Activated CD8-positive, alpha-beta T cell treated with anti-CD3 and anti-CD28 coated beads for 36 hours (primary cell): ENCODE measurements at regions not wholly inside any gene's neighbourhood (a gene's known extent, or its start where the extent isn't known, plus 50 kb on each side); places are given as distances from the start of the nearest gene placed in this dataset.
"Not testable (repeated sequence)": the region's sequence is repeated elsewhere in the genome, so short reads cannot be mapped to it uniquely, and the experiment has no call there.

Source experiments
- ATAC-seq: fragments of 200-7000 bp; cut with Tn5 transposase; one replicate; pipeline ENCODE4 v1.10.0; 2021; ENCODE audit warnings: mild to moderate bottlenecking, moderate library complexity
- CTCF ChIA-PET: fragments of 350-600 bp; sonication (Branson Sonifier 250); formaldehyde crosslinking; loops from one replicate; lab custom pipeline; 2021; ENCODE audit warnings: antibody characterized with exemption; lab: Charles Lee
- POLR2A ChIA-PET: fragments of 350-600 bp; sonication (Branson Sonifier 250); formaldehyde crosslinking; loops from one replicate; lab custom pipeline; 2021; ENCODE audit warnings: antibody characterized with exemption; lab: Charles Lee
- DNase-seq: peaks from one replicate; pipeline ENCODE4 v3.0.0-alpha.2; 2020
- H3K27ac Mint-ChIP-seq: one replicate; pipeline ENCODE4 v1.8.0; 2021; ENCODE audit warnings: mild to moderate bottlenecking, mixed read lengths
- H3K27me3 Mint-ChIP-seq: one replicate; pipeline ENCODE4 v1.8.0; 2021; ENCODE audit warnings: mixed read lengths
- H3K36me3 Mint-ChIP-seq: one replicate; pipeline ENCODE4 v1.8.0; 2021; ENCODE audit warnings: low read depth, mixed read lengths
- H3K4me1 Mint-ChIP-seq: one replicate; pipeline ENCODE4 v1.8.0; 2021; ENCODE audit warnings: low read depth, mixed read lengths
- H3K4me3 Mint-ChIP-seq: one replicate; pipeline ENCODE4 v1.8.0; 2021; ENCODE audit warnings: mild to moderate bottlenecking, moderate library complexity, mixed read lengths
- H3K9me3 Mint-ChIP-seq: one replicate; pipeline ENCODE4 v1.8.0; 2021; ENCODE audit warnings: mixed read lengths
- CTCF ChIP-seq: fragments of 200-600 bp; IDR thresholded peaks from one replicate; pipeline ENCODE4 v1.8.0; 2022; ENCODE audit warnings: antibody characterized with exemption, mild to moderate bottlenecking
- intact Hi-C: fragments of 100-400 bp; cut with micrococcal nuclease; formaldehyde crosslinking; loops from one replicate; pipeline ENCODE4 v1.10.0; 2022

GRCh38 chrX:114006664-114007063, 577.2 kb upstream of the HTR2C start:
- Mint-ChIP-seq H3K27ac (no peak overlapping the region), H3K4me3 (no peak overlapping the region), H3K36me3 (no peaks in the 10 kb centered on the region), H3K27me3 (no peaks in the 10 kb centered on the region), H3K9me3 (peaks cover 2% of the 10 kb centered on the region), H3K4me1 (no peaks in the 10 kb centered on the region)
- intact Hi-C loops = no loop called here
- ATAC-seq (no peak), DNase-seq (no peak)
- ChIA-PET POLR2A (no interaction called here), CTCF (no interaction called here)
- no peak for TF ChIP-seq CTCF

- POLR2A ChIA-PET = no interaction called here
- no peak overlapping the region for H3K4me3 Mint-ChIP-seq
- no peaks in the 10 kb centered on the region for H3K9me3 Mint-ChIP-seq
- DNase-seq (no peak), ATAC-seq (no peak)
- H3K27me3 Mint-ChIP-seq = no peaks in the 10 kb centered on the region
- H3K4me1 Mint-ChIP-seq = no peaks in the 10 kb centered on the region
- intact Hi-C loops = no loop called here
- TF ChIP-seq CTCF = no peak
- no peaks in the 10 kb centered on the region for H3K36me3 Mint-ChIP-seq
- no peak overlapping the region for H3K27ac Mint-ChIP-seq
- CTCF ChIA-PET = no interaction called here
Measured at GRCh38 chrX:113996781-113997180, 587.1 kb upstream of the HTR2C start.

GRCh38 chrX:113991720-113992119, 592.2 kb upstream of the HTR2C start:
- POLR2A ChIA-PET, H3K36me3 Mint-ChIP-seq, H3K4me1 Mint-ChIP-seq, intact Hi-C loops, H3K9me3 Mint-ChIP-seq, CTCF ChIA-PET, H3K27ac Mint-ChIP-seq, ATAC-seq, DNase-seq, H3K4me3 Mint-ChIP-seq, H3K27me3 Mint-ChIP-seq: not testable (repeated sequence)

- H3K27me3 Mint-ChIP-seq, ATAC-seq: not testable (repeated sequence)
Measured at GRCh38 chrX:113990669-113991068, 593.2 kb upstream of the HTR2C start.

GRCh38 chrX:113988315-113988935, 595.5 kb upstream of the HTR2C start:
- ATAC-seq, H3K27me3 Mint-ChIP-seq, H3K36me3 Mint-ChIP-seq, intact Hi-C loops, POLR2A ChIA-PET, DNase-seq, H3K9me3 Mint-ChIP-seq, H3K4me1 Mint-ChIP-seq, H3K27ac Mint-ChIP-seq, H3K4me3 Mint-ChIP-seq, CTCF ChIA-PET: not testable (repeated sequence)

More at GRCh38 chrX:113990669-113991068, 593.2 kb upstream of the HTR2C start:
- DNase-seq, H3K4me3 Mint-ChIP-seq, H3K4me1 Mint-ChIP-seq, POLR2A ChIA-PET, H3K27ac Mint-ChIP-seq, H3K9me3 Mint-ChIP-seq, CTCF ChIA-PET, H3K36me3 Mint-ChIP-seq, intact Hi-C loops: not testable (repeated sequence)

GRCh38 chrX:113986427-113986826, 597.5 kb upstream of the HTR2C start:
- no peaks in the 10 kb centered on the region for H3K36me3 Mint-ChIP-seq
- H3K27ac Mint-ChIP-seq = no peak overlapping the region
- ATAC-seq = no peak
- ChIA-PET POLR2A (no interaction called here), CTCF (no interaction called here)
- H3K4me3 Mint-ChIP-seq = no peak overlapping the region
- no peak for TF ChIP-seq CTCF
- DNase-seq = no peak
- H3K27me3 Mint-ChIP-seq = no peaks in the 10 kb centered on the region
- no peaks in the 10 kb centered on the region for H3K9me3 Mint-ChIP-seq
- no peaks in the 10 kb centered on the region for H3K4me1 Mint-ChIP-seq
- intact Hi-C loops = no loop called here
